CD1c-positive myeloid dendritic cell (primary cell): ENCODE measurements at regions not wholly inside any gene's neighbourhood (a gene's known extent, or its start where the extent isn't known, plus 50 kb on each side); places are given as distances from the start of the nearest gene placed in this dataset.

Experiments used
- DNase-seq: peaks from one replicate; pipeline ENCODE4 v3.0.0-alpha.2; 2016; ENCODE audit errors: extremely low spot score

DNA sequence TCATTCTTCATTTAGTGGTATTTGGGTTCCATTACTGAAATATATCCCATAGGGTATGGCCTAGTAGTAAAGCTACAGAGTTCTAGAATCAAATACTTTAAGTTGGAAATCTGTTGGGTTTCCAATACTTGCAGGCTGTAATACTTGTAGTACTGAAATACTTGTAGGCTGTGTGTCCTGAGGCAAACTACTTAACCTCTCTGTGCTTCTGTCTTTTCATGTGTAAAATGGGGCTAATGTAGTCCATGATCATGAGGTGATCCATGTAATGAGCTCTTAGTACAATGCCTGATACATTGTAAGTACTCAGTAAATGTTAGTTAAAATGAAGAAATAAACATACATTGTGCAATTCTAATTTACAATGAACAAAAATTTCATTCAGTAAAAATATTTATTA, 368.9 kb downstream of the CSNK1G3 start:
- DNase-seq: no peak

GRCh38 chr5:123879071-123879470, 367.1 kb downstream of the CSNK1G3 start:
- no peak for DNase-seq

- DNase-seq: no peak
These were observed 364.4 kb downstream of the CSNK1G3 start for GRCh38 chr5:123876276-123876790.

DNA sequence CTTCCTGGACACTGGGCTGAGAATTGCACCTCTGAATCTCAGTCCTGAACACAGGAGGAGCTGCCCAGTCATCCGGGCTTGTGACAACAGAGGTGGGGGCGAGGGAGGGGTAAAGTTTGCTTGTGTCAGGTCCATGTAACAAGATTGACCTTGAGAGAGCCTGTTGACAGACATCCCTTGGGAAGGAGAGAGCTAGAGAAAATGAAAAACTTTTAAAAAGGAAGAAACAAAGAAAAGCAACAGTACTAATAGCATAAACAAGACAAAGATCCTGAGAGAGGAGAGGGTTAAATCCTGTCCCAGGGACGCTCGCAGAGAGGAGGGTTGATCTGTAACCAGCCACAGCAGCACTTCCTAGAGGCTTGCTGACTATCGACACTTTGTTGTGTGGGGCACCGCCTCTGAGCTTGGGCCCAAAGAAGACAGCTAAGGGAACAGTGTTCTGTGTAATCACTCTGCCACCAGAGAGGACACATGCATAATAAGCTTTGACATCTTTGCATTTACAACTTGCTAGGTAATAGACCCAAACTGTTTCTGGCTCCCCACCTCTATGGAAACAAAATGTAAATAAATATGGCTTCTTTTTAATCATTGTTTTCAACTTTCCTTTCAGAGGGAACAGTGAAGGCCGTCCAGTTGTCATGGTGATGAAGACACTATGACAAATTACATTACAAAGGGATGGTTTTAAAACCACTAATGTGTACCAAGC, 363.7 kb downstream of the CSNK1G3 start:
- DNase-seq: no peak

DNA sequence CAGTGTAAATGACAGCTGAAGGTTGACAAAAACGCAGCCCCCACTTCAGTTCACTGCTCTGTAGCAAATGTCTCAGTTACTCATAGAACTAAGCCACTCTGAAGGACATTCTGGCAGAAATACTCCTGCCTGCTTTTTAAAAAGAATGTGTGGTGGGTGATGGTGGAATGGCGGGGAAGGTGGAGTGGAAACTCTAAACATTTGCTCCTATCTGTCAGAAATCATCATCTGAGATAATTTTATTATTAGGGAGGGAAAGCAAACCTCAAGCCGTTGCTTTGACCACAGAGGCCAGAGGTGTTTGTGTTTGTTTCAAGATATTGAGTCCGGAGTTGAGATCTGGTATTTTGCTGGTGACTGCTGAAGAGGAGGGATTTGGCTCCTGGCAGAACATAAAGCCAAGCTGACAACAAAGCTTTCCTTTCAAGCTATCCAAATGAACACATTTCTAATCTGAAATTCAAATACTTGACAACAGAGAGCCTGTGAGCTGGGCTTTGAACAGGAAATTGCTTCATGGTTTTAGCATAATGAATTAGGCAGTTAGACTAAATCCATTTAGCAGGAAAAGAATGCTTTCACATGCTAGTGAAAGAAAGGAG, 362.7 kb downstream of the CSNK1G3 start:
- no peak for DNase-seq

GRCh38 chr5:123873846-123874245, 361.9 kb downstream of the CSNK1G3 start:
- DNase-seq: no peak

- no peak for DNase-seq
These were observed 359.4 kb downstream of the CSNK1G3 start for GRCh38 chr5:123871373-123871772.

GRCh38 chr5:123868881-123869280, 356.9 kb downstream of the CSNK1G3 start:
- no peak for DNase-seq

DNA sequence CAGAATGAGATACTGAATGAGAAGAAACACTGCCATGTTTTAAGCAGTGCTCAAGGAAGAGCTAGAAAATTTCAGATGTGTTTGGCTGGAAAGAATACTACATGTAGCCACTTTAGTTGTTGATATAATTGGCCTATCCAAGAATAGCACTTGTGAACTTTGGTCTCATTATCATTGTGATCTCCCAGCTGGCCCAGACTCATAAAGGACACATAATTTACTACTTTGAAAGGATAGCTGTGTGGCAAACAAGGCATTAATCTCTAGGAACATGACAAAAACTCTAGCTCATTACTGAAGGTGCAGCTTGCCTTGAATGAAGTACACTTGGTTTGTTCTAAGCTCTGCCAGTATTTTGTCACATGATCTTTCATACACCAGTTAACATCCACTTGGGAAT, 356.3 kb downstream of the CSNK1G3 start:
- no peak for DNase-seq

GRCh38 chr5:123865641-123866040, 353.7 kb downstream of the CSNK1G3 start:
- DNase-seq: no peak

GRCh38 chr5:123864578-123864977, 352.6 kb downstream of the CSNK1G3 start:
- DNase-seq: no peak

GRCh38 chr5:123858938-123859337, 347.0 kb downstream of the CSNK1G3 start:
- no peak for DNase-seq

DNA sequence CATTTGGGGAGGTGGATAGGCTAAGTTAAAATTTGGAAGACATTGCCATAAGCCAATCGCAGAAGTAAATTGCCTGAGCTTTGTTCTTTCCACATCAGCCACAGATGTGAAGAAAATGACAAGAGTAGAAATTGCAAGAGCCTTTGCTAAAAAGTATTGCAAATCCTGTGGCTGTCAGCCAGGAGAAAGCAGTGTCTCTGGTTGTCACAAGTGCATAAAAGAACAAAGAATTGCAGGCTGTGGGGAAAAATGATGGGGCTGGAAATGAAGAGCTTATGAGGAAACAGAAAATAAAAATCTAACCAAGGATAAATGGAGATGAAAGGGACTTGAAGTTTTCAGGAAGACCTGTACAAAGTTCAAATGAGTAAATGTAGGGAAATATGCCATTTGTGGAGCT, 344.8 kb downstream of the CSNK1G3 start:
- no peak for DNase-seq

- no peak for DNase-seq
These were observed 343.6 kb downstream of the CSNK1G3 start for GRCh38 chr5:123855609-123856008.

DNA sequence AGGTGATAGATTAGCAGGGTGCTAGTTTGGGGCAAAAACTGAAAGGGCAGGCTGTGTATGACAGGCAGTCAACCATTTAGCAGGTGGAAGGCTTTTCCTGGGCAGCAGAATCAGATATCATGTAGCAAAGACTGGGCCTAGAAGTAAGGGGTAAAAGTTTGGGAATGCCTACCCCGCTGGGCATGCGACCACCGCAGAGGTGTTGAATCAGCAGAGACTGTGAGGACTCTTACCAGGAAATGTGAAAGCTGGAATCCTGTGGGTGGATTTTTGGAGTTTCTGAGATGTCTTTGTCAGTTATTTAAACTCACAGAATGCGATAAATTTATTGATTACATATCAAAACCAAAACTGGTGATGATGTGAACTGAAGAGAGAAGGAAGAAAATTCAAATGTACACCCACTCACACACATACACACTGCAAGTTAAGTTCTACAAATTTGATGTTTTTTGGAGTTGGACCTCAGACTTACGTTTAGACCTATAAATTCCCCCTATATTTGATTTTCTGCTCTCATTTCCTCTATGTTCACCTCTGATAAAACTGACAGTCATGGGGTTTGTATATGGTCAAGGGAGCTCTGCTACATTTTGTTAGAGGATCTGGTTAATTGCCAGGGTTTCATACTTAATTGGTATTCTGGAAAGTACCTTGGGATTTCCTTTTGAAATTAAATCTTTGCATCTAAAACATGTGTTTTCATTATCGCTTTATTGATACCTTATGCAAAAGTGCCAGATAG, 333.6 kb downstream of the CSNK1G3 start:
- DNase-seq: no peak

GRCh38 chr5:123844873-123845272, 332.9 kb downstream of the CSNK1G3 start:
- DNase-seq: no peak

DNA sequence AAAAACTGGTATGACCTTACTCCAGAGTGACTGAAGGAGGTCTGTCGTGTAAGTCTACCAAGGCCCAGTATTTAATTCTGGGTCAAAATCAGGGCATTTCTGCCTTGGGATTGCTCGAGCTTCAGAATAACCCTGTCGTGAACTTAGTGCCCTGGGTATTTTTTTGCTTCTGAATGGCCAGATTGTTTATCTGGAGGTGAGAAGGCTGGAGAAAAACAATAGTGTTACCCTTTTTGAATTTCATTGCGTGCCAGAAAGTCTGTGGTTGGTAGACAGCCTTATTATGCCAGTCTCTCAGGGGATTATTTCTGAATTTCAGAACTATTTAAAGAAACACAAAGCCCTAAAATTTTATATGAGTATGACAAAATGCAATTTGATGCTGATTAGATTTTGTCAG, 323.4 kb downstream of the CSNK1G3 start:
- DNase-seq: no peak

DNA sequence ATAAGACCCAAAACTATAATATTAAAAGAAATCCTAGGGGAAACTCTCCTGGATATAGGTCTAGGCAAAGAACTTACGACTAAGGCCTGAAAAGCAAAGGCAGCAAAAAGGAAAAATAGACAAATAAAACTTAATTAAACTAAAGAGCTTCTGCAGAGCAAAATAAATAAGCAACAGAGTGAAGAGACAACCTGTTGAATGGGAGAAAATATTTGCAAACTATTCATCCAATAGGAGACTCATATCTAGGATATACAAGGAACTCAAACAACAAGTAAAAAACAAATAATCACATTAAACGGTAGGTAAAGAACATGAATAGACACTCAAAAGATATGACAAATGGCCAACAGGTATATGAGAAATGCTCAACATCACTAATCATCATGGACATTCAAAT, 318.6 kb downstream of the CSNK1G3 start:
- no peak for DNase-seq

- no peak for DNase-seq
These were observed 315.8 kb downstream of the CSNK1G3 start for GRCh38 chr5:123827811-123828210.

DNA sequence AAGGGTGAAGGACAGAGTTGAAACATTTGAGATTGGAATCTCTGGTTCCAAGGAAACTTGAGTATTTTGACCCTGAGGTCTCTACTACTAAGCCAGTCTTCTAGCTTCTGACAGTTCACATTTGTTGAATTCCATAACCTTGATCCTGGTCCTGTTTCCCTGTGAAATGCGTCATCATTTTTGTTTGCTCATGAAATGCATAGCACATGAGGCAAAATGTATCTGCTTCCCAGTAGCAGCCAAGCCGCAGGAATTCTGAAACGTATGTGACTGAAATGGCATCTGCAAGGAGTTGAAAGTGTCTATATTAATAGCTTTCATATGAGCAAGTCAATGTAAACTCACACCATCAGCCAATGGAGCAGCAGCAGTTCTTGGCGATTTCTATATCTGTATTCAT, 307.9 kb downstream of the CSNK1G3 start:
- DNase-seq: no peak

DNA sequence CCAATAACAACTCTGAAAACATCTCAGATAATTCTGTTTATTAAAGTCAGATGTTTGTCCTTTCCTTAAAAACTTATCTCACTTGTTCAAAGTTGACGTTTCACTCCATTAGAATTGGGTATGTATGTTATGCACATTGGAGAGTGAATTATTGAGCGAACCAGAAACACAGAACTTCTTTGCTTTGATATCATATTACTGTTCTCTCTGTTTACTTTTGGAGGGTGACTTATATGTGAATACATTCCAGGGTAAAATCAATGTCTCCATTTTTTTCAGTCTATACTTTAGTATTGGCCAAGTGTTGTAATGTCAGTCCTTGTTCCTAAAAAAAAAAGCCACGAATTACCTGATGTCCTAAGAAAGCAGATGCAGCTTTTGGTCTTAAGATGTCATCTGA, 307.4 kb downstream of the CSNK1G3 start:
- DNase-seq: no peak

DNA sequence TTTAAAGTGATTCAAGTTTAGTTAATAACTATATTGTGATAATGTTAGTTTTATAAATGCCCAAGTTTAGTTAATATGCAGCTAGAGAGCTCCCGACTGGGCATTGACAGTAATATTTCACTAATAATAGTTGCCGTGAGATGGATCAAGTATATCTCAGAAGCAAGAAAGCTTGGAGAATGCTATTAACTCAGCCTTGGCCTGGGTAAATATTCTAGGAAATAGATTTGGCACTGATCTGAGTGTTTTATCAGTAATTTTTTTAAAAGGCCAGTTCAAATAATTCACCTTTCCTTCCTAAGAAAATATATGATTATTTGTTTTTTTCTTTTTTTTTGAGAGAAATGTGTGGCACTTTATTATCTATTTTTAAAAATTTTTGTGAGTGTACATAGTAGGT, 305.3 kb downstream of the CSNK1G3 start:
- DNase-seq: no peak
